NCI-H460 (cell line): ENCODE measurements at regions not wholly inside any gene's neighbourhood (a gene's known extent, or its start where the extent isn't known, plus 50 kb on each side); places are given as distances from the start of the nearest gene placed in this dataset.

Experiments
- DNase-seq: peaks from one replicate; pipeline ENCODE4 v3.0.0-alpha.2; 2016; ENCODE audit warnings: low read depth; ENCODE audit errors: extremely low read depth

- no peak for DNase-seq
Observed at GRCh38 chr7:114130866-114131265, 212.1 kb upstream of the PPP1R3A start.

- no peak for DNase-seq
Observed at GRCh38 chr7:114128880-114129279, 210.1 kb upstream of the PPP1R3A start.

DNA sequence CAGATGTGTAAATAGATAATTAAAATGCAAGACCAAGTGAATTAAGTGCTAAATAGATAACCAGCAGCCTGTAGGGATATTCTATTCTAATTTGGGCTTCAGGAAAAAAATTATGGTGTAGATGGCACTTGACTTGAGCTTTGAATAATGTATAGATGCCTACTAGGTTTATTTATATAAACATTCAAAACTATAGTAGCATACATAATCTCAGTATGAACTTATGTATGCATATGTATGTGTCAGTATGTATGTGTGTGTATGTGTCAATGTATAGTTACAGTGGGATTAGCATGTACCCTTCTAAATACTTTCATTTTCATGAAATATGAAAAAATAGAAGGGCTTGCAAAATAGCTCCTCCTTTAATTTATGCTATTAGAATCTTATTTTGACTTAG, 207.3 kb upstream of the PPP1R3A start:
- no peak for DNase-seq

DNA sequence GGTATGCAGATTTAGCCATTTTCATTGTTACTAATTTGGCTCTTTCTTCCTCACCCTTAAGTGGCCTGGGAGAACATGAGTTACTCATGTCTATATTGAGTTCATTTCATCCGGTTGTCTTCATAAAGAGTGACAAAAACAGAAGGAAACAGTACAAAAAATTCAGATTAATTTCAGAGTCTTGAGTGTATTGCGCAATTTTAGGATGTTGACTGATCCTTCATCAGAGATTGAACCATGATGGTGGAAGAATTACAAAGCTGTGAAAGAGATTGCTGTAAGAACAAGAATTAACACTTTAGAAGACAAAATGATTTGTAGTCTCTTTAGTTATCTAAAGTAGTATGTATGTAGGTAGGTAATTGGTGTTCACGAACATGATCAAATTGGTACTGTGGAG, 194.0 kb upstream of the PPP1R3A start:
- DNase-seq = no peak

DNA sequence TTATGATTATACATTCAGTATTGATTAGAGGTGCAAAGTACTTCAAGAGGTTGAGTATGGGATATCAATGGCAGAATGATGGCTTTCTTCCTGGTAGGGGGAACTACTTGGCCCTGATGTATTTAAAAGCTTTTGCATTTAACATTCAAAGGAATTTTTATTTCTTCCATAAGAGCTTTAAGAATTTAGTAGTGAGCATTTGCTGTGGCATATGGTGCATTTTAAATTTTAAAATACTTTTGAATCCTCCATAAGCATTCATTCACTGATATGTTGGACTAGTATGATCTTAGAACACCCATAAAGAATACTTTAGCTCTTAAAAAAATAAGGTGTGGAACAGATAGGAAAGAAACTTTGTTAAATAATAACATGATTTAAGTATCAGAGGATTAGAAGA, 191.9 kb upstream of the PPP1R3A start:
- DNase-seq = no peak

DNA sequence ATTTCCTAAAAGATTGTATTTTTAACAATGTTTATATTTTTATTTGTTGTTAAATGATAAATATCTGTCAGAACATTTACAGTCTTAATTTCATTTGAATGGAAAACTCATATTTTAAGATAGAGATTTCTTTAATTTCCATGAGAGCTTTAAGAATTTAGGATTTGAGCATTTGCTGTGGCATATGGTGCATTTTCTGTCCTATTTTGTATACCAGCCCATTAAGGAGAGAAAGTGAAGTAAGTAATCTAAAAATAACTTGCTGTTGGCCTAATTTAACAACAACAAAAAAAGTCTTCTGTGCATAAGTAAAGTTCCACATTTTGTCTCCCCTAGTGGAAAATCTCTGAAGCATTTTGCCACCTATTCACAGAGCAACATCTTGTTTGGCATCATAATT, 190.9 kb upstream of the PPP1R3A start:
- no peak for DNase-seq

GRCh38 chr7:114109304-114109703, 190.5 kb upstream of the PPP1R3A start:
- no peak for DNase-seq

DNA sequence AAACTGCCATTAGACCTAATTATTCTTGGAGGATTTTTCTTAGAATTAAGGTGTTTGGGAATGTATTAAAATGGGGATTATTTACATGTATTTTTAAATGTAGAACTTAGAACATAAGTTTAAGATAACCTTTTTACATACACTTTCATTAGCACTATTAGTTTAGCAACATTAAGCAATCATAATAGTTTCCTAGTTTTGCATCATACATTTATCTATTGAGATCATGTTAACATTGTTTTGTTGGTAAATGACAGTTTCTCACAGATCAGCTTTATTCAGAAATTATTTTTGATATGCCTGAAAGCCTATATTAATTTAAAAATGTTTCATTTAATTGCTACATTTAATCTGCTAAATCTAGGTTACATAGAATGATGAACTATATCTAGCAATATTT, 189.7 kb upstream of the PPP1R3A start:
- DNase-seq = no peak

DNA sequence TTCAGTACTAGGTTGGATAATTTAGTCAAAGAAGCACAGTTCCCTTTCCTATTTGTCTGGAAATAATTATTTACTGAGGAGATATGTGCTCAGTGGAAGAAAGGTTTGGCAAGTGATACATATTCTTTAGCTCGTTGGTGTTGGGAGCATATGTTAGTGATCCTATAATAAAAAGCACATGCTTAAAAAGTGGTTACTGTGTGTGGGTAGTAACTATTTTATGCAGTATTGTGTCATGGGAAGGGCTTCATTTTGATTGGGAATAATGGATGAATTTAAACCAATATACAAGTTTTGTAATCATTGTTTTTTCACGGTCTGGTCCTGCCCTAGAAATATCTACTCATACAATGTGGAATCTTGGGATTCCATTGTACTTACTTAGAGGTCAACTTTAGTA, 188.7 kb upstream of the PPP1R3A start:
- DNase-seq = no peak

DNA sequence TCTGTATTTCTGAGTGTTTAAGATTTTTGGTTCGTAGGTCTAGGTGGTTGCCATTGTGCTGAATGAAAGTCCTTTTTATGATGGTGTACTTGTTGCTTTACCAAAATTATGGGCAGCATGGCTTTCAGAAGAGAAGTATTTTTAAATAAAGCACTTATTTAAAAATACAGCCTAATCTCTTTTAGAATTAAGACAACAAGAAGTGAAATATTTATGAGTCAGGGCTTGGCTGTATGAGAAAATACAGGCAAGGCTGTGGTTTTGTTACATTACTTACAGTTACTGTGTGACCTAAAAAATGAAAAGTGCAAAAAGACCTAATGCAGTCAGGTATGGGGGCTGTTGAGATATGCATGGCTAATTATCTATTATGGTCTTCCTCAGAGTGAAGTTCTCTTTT, 185.2 kb upstream of the PPP1R3A start:
- no peak for DNase-seq

- DNase-seq = no peak
Observed at GRCh38 chr7:114102996-114103395, 184.2 kb upstream of the PPP1R3A start.

GRCh38 chr7:114102131-114102530, 183.3 kb upstream of the PPP1R3A start:
- no peak for DNase-seq

DNA sequence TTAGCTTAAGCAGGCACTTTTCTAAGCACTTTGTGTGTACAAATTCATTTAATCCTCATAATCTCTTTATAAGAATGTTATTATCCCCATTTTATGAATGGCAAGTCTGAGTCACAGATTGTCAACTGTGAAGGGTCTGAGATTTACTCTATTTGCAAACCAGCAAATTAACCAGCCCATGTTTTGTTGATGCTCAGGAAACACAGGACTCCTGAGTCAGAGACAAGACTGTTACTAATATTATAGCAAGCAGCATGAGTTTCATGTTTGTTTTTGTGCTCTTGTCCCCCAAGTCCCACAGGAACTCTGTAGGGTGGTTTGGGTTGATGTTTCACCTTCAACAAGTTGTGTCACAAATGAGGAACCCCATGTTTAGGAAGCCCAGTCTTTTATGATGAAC, 182.0 kb upstream of the PPP1R3A start:
- no peak for DNase-seq

DNA sequence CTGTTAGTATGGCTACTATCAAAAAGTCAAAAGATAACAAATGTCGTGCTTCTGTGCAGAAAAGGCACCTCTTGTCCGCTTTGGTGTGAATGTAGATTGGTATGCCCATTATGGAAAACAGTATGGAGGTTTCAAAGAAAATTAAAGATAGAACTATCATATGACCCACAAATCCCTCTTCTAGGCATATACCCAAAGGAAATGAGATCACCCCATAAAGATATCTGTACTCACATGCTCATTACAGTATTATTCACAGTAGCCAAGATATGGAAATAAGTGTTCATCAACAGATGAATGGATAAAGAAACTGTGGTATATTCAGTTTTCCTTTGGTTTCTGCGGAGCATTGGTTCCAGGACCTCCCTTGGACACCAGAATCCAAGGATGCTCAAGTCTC, 180.5 kb upstream of the PPP1R3A start:
- DNase-seq = no peak

DNA sequence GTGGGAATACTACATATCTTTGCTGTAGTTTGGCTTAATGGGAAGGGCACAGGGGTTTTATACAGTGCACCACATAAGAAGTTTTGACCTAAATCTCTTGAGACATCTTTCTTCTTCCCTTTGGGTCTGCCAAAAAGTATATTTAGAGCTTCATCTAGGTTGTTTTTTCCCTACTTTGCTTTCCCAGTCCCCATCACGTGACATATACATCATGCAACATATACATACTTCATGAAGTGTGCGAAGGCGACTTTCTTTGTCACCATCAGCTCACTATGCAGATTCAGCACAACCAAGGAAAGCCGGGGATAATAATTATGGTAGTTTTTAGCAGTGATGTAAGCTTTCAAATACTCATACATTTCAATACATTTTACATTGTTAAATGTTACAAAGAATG, 177.1 kb upstream of the PPP1R3A start:
- DNase-seq = no peak

- DNase-seq = no peak
Observed at GRCh38 chr7:114088470-114088940, 169.7 kb upstream of the PPP1R3A start.

- no peak for DNase-seq
Observed at GRCh38 chr7:114087653-114088469, 169.1 kb upstream of the PPP1R3A start.

GRCh38 chr7:114086914-114087652, 168.3 kb upstream of the PPP1R3A start:
- no peak for DNase-seq

DNA sequence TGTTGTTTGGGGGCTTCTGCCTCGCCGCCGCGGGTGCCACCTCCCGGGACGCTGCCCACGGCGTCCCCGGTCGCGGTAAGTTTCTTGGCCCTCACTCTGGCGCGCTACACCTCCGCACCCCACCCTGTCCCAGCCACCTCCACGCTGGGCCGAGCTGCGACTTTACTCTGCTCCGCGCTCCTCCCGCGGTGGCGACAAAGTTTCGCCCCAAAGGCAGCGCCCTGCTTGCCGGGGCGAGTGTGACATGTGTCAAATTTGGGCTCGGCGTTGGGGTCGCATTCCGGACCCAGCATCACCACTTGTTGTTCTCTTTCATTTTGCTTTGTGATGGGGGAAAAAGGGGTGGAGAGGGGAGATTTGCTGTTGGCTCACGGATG, 167.7 kb upstream of the PPP1R3A start:
- no peak for DNase-seq

DNA sequence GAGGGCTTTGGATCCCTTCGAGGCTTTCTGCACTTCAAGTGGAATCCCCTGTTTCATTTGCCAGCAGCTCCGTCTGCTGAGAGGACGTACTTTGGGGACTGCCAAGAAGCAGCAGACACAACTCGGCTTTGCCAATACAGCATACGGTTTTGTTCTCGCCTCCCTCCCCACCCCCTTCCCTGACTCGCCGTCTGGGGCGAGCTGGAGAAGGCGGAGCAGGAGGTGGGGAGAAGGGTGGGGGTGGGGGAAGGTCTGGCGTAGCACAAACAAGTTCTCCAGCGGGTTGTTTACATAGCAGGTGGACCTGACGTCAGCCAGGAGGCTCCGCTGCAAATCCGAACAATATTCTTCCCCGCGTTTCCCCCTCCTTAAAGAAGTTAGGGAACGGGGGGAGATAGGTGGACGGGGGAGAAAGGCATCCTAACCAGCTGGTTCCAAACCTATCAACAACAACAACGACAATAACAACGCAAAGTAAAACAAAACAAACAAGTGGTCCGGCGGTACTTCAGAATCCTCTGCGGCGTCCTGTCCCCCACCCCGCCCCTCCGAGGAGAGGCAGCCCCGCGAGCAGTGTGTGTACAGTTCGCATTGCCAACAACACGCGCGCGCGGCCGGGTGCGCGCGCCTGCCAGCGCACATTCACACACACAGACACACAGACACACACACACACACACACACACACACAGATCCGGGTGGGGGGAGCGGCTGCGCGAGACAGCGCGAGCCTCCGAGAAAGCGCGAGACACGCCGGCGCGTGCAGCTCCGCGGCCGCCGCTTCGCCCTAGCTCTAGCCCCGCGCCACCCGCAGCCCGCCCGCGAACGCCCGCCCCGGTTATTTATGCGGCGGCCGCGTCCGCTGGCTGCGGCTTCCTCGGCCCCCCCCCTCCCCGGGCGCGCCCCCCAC, 167.0 kb upstream of the PPP1R3A start:
- no peak for DNase-seq

DNA sequence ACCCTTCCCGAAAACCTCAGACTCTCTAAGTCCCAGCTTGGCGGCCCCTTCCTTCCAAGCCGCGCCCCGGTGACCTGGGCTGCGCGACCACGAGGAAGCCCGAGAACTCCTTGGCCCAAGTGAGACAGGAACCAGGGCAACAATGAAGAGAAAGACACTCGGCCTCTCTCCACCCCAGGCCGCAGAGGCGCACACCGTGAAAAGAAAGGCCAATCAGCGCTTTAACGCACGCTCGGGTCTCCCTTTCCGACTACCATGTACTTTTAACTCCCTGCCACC, 166.4 kb upstream of the PPP1R3A start:
- no peak for DNase-seq
